A673 (cell line): ENCODE measurements at regions not wholly inside any gene's neighbourhood (a gene's known extent, or its start where the extent isn't known, plus 50 kb on each side); places are given as distances from the start of the nearest gene placed in this dataset.

Source experiments
- BruUV-seq: library from RNA; stranded (reverse); fragments of 400-500 nt; replicated peaks from 2 replicates; lab custom pipeline; 2021; lab: Mats Ljungman, UMichigan
- CTCF ChIA-PET: fragments of 300-600 bp; sonication (Branson Sonifier 250); formaldehyde crosslinking; loops from one replicate; lab custom pipeline; 2022; ENCODE audit warnings: antibody characterized with exemption; lab: Charles Lee
- POLR2A ChIA-PET: fragments of 300-600 bp; sonication (Branson Sonifier 250); formaldehyde crosslinking; loops from one replicate; lab custom pipeline; 2022; ENCODE audit warnings: antibody characterized with exemption; ENCODE audit not compliant: low non-redundant PET; lab: Charles Lee
- DNase-seq: peaks from one replicate; pipeline ENCODE4 v3.0.0-alpha.2; 2015; ENCODE audit warnings: low spot score
- H3K27ac ChIP-seq: fragments of 200-600 bp; sonication (generic); 2 replicates; pipeline ENCODE4 v1.5.1; 2016; ENCODE audit warnings: mixed run types, low read depth, mild to moderate bottlenecking, mixed read lengths, antibody characterized with exemption, low read length; ENCODE audit not compliant: poor library complexity, severe bottlenecking
- H3K27me3 ChIP-seq: fragments of 200-600 bp; sonication (generic); replicated peaks from 2 replicates; pipeline ENCODE4 v1.6.1; 2017; ENCODE audit warnings: mixed run types, low read depth, mild to moderate bottlenecking, mixed read lengths, antibody characterized with exemption, low read length; ENCODE audit not compliant: insufficient read depth, poor library complexity
- H3K36me3 ChIP-seq: fragments of 200-600 bp; sonication (generic); 2 replicates; pipeline ENCODE4 v1.6.1; 2016; ENCODE audit warnings: mixed run types, mild to moderate bottlenecking, mixed read lengths, antibody characterized with exemption, low read length; ENCODE audit not compliant: insufficient read depth, poor library complexity, severe bottlenecking
- H3K4me1 ChIP-seq: fragments of 200-600 bp; sonication (generic); 2 replicates; pipeline ENCODE4 v1.6.1; 2017; ENCODE audit warnings: mixed run types, mild to moderate bottlenecking, mixed read lengths, antibody characterized with exemption, low read length; ENCODE audit not compliant: insufficient read depth, poor library complexity, severe bottlenecking
- H3K4me3 ChIP-seq: fragments of 200-600 bp; sonication (generic); 2 replicates; pipeline ENCODE4 v1.5.1; 2016; ENCODE audit warnings: low read depth, mixed run types, mild to moderate bottlenecking, mixed read lengths, low read length; ENCODE audit not compliant: poor library complexity, severe bottlenecking
- H3K9me3 ChIP-seq: fragments of 200-600 bp; sonication (generic); 2 replicates; pipeline ENCODE4 v1.6.1; 2016; ENCODE audit warnings: mixed run types, low read depth, mild to moderate bottlenecking, mixed read lengths, antibody characterized with exemption, low read length; ENCODE audit not compliant: poor library complexity, severe bottlenecking
- CTCF ChIP-seq: fragments of 300-800, 200-600 bp; sonication (generic); conservative IDR thresholded peaks from 2 replicates; pipeline ENCODE4 v1.5.1; 2017; ENCODE audit warnings: low read depth, mild to moderate bottlenecking, antibody characterized with exemption, low read length, moderate library complexity, mixed read lengths
- EZH2 ChIP-seq: fragments of 200-600 bp; sonication (generic); IDR thresholded peaks from 2 replicates; pipeline ENCODE4 v1.6.1; 2017; ENCODE audit warnings: borderline replicate concordance, low read depth, mild to moderate bottlenecking, mixed read lengths, antibody characterized with exemption, low read length; ENCODE audit not compliant: poor library complexity, severe bottlenecking
- intact Hi-C: fragments of 100-400 bp; cut with micrococcal nuclease; formaldehyde crosslinking; loops from one replicate; pipeline ENCODE4 v1.10.0; 2022; ENCODE audit not compliant: unreplicated experiment

- no peak for DNase-seq
- Histone ChIP-seq H3K27ac (no peak overlapping the region), H3K4me1 (no peaks in the 10 kb centered on the region), H3K36me3 (no peaks in the 10 kb centered on the region), H3K4me3 (no peak overlapping the region), H3K9me3 (no peaks in the 10 kb centered on the region), H3K27me3 (no peaks in the 10 kb centered on the region)
- intact Hi-C loops, result no loop called here
- ChIA-PET CTCF (no interaction called here), POLR2A (no interaction called here)
- TF ChIP-seq CTCF (no peak), EZH2 (no peak)
- no TSS peak for BruUV-seq
Observed at GRCh38 chr4:58209001-58209400, 1098.8 kb upstream of the IGFBP7 start.

- CTCF ChIA-PET, result no interaction called here
- DNase-seq, result no peak
- POLR2A ChIA-PET, result no interaction called here
- TF ChIP-seq CTCF (no peak), EZH2 (no peak)
- Histone ChIP-seq H3K9me3 (no peaks in the 10 kb centered on the region), H3K4me1 (no peaks in the 10 kb centered on the region), H3K27ac (no peak overlapping the region), H3K4me3 (no peak overlapping the region), H3K36me3 (no peaks in the 10 kb centered on the region), H3K27me3 (no peaks in the 10 kb centered on the region)
- intact Hi-C loops, result no loop called here
- BruUV-seq, result no TSS peak
Observed at GRCh38 chr4:58205446-58206235, 1095.5 kb upstream of the IGFBP7 start.

- H3K4me1 ChIP-seq, result no peaks in the 10 kb centered on the region
- no peak overlapping the region for H3K27ac ChIP-seq
- no peak for TF ChIP-seq CTCF
- no peak for TF ChIP-seq EZH2
- ChIA-PET POLR2A (no interaction called here), CTCF (no interaction called here)
- H3K27me3 ChIP-seq, result no peaks in the 10 kb centered on the region
- H3K4me3 ChIP-seq, result no peak overlapping the region
- no peak for DNase-seq
- H3K9me3 ChIP-seq, result no peaks in the 10 kb centered on the region
- no peaks in the 10 kb centered on the region for H3K36me3 ChIP-seq
- intact Hi-C loops, result no loop called here
- BruUV-seq, result no TSS peak
Observed at GRCh38 chr4:58192217-58192616, 1082.0 kb upstream of the IGFBP7 start.
